ENCODE measurements at regions not wholly inside any gene's neighbourhood (a gene's known extent, or its start where the extent isn't known, plus 50 kb on each side); places are given as distances from the start of the nearest gene placed in this dataset.

DNA sequence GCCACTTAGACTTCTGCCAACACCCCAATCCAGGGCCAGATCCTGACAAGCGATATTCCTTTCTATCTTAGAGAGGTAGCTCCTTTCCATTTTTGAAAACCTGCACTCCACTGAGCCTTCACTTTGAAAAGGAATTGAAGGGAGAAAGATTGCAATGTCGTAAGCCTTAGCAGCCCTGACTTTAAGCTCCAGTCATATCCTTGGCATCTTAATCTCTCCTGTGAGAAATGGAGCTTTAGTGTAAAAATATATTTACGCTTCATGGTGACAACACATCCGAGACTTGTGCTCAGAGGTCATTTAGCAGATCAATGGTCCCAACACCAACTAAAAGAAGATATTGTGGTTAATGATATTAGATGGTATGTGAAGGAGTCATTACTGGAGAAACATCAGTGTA, 235.8 kb upstream of the MEX3C start:
- Histone ChIP-seq H3K9me2 (replicated peaks; ENCODE audit: insufficient read depth, low read length) (no peaks in the 10 kb centered on the region), H2AFZ (ENCODE audit: low read length) (no peak overlapping the region), H3K36me3 (replicated peaks; ENCODE audit: insufficient read depth, low read length) (no peaks in the 10 kb centered on the region), H3K79me2 (ENCODE audit: low read length) (no peaks in the 10 kb centered on the region), H4K20me1 (ENCODE audit: insufficient read depth, low read length) (no peaks in the 10 kb centered on the region), H3K27me3 (replicated peaks; ENCODE audit: insufficient read depth, low read length) (no peaks in the 10 kb centered on the region), H3K9me3 (replicated peaks; ENCODE audit: insufficient read depth, low read length) (no peaks in the 10 kb centered on the region), H3K4me2 (ENCODE audit: low read depth, low read length) (no peak overlapping the region), H3K4me3 (ENCODE audit: low read length) (no peak overlapping the region), H3F3A (ENCODE audit: insufficient read depth, low read length) (0 out of 2 replicates have a peak, but pooled peaks cover under 1% of the 10 kb centered on the region), H3K9ac (ENCODE audit: low read length) (no peak overlapping the region), H3K4me1 (ENCODE audit: low read length) (peaks cover 2% of the 10 kb centered on the region), H3K27ac (ENCODE audit: low read length) (no peak overlapping the region)
- TF ChIP-seq EZH2phosphoT487 (IDR thresholded peaks at IDR 0.05; ENCODE audit: low read length) (no peak), EZH2 (optimal IDR thresholded peaks at IDR 0.05; ENCODE audit: low read depth, low read length) (no peak)
- TF ChIP-seq, protein P1, sequence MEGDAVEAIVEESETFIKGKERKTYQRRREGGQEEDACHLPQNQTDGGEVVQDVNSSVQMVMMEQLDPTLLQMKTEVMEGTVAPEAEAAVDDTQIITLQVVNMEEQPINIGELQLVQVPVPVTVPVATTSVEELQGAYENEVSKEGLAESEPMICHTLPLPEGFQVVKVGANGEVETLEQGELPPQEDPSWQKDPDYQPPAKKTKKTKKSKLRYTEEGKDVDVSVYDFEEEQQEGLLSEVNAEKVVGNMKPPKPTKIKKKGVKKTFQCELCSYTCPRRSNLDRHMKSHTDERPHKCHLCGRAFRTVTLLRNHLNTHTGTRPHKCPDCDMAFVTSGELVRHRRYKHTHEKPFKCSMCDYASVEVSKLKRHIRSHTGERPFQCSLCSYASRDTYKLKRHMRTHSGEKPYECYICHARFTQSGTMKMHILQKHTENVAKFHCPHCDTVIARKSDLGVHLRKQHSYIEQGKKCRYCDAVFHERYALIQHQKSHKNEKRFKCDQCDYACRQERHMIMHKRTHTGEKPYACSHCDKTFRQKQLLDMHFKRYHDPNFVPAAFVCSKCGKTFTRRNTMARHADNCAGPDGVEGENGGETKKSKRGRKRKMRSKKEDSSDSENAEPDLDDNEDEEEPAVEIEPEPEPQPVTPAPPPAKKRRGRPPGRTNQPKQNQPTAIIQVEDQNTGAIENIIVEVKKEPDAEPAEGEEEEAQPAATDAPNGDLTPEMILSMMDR (IDR thresholded peaks at IDR 0.05; ENCODE audit: low read length) = no peak
- no peak for DNase-seq

GRCh38 chr18:51433881-51434280, 236.4 kb upstream of the MEX3C start:
- Histone ChIP-seq H4K20me1 (ENCODE audit: insufficient read depth, low read length) (no peaks in the 10 kb centered on the region), H3K9ac (ENCODE audit: low read length) (no peak overlapping the region), H3K9me2 (replicated peaks; ENCODE audit: insufficient read depth, low read length) (no peaks in the 10 kb centered on the region), H3F3A (ENCODE audit: insufficient read depth, low read length) (peaks cover 6% of the 10 kb centered on the region), H3K4me2 (ENCODE audit: low read depth, low read length) (no peak overlapping the region), H2AFZ (ENCODE audit: low read length) (no peak overlapping the region), H3K27ac (ENCODE audit: low read length) (no peak overlapping the region), H3K4me3 (ENCODE audit: low read length) (no peak overlapping the region), H3K9me3 (replicated peaks; ENCODE audit: insufficient read depth, low read length) (no peaks in the 10 kb centered on the region), H3K4me1 (ENCODE audit: low read length) (peaks cover 7% of the 10 kb centered on the region), H3K79me2 (ENCODE audit: low read length) (no peaks in the 10 kb centered on the region), H3K36me3 (replicated peaks; ENCODE audit: insufficient read depth, low read length) (no peaks in the 10 kb centered on the region), H3K27me3 (replicated peaks; ENCODE audit: insufficient read depth, low read length) (no peaks in the 10 kb centered on the region)
- TF ChIP-seq, protein P1 (IDR thresholded peaks at IDR 0.05; ENCODE audit: low read length) = no peak
- TF ChIP-seq EZH2phosphoT487 (IDR thresholded peaks at IDR 0.05; ENCODE audit: low read length) = no peak
- no peak for TF ChIP-seq EZH2 (optimal IDR thresholded peaks at IDR 0.05; ENCODE audit: low read depth, low read length)
- no peak for DNase-seq

DNA sequence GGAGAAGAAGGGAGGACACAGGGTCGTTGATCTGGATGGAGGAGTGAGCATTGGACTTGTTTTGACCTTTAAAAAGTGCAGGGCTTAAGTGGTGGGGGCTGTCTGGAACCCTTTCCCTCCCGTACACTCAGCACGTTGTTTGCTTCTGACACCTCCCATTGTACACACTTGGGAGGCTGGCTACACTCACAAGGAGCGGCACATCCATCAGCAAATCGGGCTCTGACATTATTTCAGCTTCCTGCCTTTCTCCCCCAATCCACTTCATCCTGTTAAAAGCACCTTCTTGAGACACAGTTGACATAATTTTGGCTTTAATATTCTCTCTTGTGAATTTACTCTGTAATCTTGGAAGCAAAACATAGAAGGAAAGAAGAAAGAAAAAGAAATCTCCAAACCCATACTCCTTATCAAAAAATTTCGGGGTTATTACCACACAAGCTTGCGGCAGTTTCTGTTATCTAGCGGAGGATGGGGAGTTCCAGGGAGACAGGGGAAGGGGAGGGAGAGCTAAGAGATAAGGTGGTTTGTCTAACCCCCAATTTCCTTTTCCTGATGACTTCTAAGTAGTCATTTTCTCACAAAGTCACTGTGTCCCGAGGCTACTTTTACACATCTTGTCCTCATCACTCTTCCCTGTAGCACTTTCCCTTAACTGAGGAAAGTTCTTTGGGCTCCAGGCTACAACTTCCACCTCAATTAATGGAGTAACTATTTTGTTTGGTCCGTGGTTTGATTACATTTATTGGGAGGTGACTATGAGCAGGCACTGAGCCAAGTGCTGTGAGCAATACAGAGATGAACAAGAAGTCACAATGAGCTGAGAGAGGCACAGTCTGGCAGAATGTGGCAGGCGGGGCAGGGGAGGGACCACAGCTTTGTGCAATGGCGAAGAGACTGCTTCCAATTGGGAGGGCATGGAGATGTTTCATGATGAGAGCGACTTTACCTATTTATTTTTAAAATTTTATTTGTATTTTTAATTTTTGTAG, 240.1 kb upstream of the MEX3C start:
- no peak for DNase-seq
- peaks cover 19% of the 10 kb centered on the region for H3F3A ChIP-seq (ENCODE audit: insufficient read depth, low read length)
- H3K9me2 ChIP-seq (replicated peaks; ENCODE audit: insufficient read depth, low read length) = no peaks in the 10 kb centered on the region
- no peaks in the 10 kb centered on the region for H3K36me3 ChIP-seq (replicated peaks; ENCODE audit: insufficient read depth, low read length)
- H4K20me1 ChIP-seq (ENCODE audit: insufficient read depth, low read length) = no peaks in the 10 kb centered on the region
- H3K79me2 ChIP-seq (ENCODE audit: low read length) = no peaks in the 10 kb centered on the region
- H3K4me3 ChIP-seq (ENCODE audit: low read length) = no peak overlapping the region
- H3K9ac ChIP-seq (ENCODE audit: low read length) = no peak overlapping the region
- H3K27ac ChIP-seq (ENCODE audit: low read length) = no peak overlapping the region
- H3K4me2 ChIP-seq (ENCODE audit: low read depth, low read length) = no peak overlapping the region
- H2AFZ ChIP-seq (ENCODE audit: low read length) = no peak overlapping the region
- TF ChIP-seq EZH2phosphoT487 (IDR thresholded peaks at IDR 0.05; ENCODE audit: low read length) = no peak
- TF ChIP-seq EZH2 (optimal IDR thresholded peaks at IDR 0.05; ENCODE audit: low read depth, low read length) = no peak
- TF ChIP-seq, protein P1 (IDR thresholded peaks at IDR 0.05; ENCODE audit: low read length) = no peak
- no peaks in the 10 kb centered on the region for H3K9me3 ChIP-seq (replicated peaks; ENCODE audit: insufficient read depth, low read length)
- peaks cover 43% of the 10 kb centered on the region for H3K4me1 ChIP-seq (ENCODE audit: low read length)
- H3K27me3 ChIP-seq (replicated peaks; ENCODE audit: insufficient read depth, low read length) = no peaks in the 10 kb centered on the region
